ENCODE measurements at regions not wholly inside any gene's neighbourhood (a gene's known extent, or its start where the extent isn't known, plus 50 kb on each side); places are given as distances from the start of the nearest gene placed in this dataset.

DNA sequence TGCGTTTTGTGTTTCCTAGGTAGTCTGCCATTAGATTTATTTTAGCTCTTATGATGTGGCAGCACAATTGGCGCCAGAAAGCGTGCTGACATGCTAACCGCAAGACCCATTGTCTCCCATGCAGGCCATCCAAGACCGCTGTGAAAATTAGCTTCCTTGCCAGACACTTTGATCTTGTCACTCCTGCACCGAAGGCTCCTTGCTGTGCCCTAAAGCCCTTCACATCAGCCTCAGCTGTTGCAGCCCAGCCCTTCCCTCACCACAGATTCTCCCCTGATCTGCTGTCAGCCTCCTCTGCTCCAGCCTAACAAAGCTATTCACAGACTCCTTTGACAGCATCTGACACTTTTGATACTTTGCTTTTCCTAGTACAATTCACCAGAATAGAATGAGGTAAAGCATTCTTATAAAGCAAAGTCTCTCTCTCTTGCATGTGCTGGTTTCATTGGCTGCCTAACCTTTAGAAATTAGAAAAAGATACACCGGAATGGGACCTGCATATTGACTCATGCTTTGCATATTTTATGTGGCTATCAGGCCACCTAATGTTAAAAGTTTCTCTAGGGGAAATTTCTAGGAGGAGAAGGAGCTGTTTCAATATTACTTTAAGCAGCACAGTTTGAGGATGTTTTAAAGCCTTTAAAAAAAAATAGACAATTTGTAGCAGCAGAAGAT, 280.3 kb upstream of the FMN2 start:
- H3K36me3 ChIP-seq: no peaks in the 10 kb centered on the region
- H2AFZ ChIP-seq (replicated peaks): no peak overlapping the region
- H3K4me3 ChIP-seq: no peak overlapping the region
- H3K9ac ChIP-seq: no peak overlapping the region
- Mint-ChIP-seq H3K36me3 (no peaks in the 10 kb centered on the region), H3K27ac (no peak overlapping the region), H3K4me1 (peaks cover 57% of the 10 kb centered on the region), H3K4me3 (peak overlapping the region; percentile 49), H3K27me3 (ENCODE audit: insufficient read depth, low read depth) (peaks cover 5% of the 10 kb centered on the region), H3K9me3 (no peaks in the 10 kb centered on the region)
- H4K20me1 ChIP-seq (ENCODE audit: low read depth): peaks cover 9% of the 10 kb centered on the region
- H3K9me3 ChIP-seq (ENCODE audit: low read depth): no peaks in the 10 kb centered on the region
- peak; percentile 65 for DNase-seq (ENCODE audit: low spot score)
- TF ChIP-seq EZH2phosphoT487 (IDR thresholded peaks at IDR 0.05): no peak
- no peaks in the 10 kb centered on the region for H3K27me3 ChIP-seq
- H3K27ac ChIP-seq: no peak overlapping the region
- peaks cover 43% of the 10 kb centered on the region for H3K4me1 ChIP-seq
- peaks cover 33% of the 10 kb centered on the region for H3F3A ChIP-seq (ENCODE audit: low read depth)
- no peaks in the 10 kb centered on the region for H3K79me2 ChIP-seq (ENCODE audit: low read depth)
- peak overlapping the region; percentile 58 for H3K4me2 ChIP-seq

DNA sequence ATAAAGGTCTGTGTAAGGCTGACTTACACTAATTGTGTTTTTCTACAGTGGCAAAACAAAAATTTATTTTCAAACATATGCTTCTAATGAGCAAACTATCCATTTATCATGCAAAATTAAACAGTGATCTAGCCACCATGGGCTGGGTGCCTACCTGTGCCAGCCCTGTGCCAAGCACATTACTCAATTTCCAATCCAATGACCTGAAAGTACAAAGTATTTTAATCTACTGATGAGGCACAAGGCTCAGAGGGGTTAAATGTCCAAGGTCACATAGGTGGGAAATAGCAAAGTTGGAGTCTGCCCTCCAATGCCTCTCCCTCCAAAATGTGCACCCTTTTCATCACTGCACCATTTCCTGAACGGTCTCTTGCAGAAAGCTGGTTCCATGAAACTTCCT, 279.1 kb upstream of the FMN2 start:
- Mint-ChIP-seq H3K27me3 (ENCODE audit: insufficient read depth, low read depth) (peaks cover 5% of the 10 kb centered on the region), H3K4me1 (peaks cover 56% of the 10 kb centered on the region)

DNA sequence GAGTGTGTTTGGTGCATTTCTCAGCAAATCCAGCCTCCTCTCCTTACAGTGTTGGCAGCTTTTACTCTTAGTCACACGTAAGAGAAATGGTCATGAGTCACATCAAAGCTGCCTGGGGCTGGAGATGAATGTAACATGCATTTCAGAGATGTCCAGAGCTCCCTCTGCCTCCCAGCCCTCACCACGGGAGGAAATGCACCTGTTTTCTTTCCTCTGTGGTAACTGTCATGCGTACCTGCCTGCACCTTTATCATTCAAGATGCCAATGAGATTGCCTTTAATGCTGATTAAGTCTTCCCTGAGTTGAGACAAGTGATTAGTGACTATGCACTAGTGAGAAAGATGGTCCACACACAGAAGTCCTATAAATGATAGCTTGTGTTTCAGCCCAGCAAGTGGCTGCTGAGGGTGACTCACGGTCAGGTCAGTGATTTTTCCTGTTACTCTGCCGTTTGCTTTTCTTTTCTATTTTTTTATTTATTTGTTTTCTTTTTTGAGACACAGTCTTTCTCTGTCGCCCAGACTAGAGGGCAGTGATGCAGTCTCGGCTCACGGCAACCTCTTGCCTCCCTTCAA, 277.3 kb upstream of the FMN2 start:
- no peaks in the 10 kb centered on the region for H3K27me3 ChIP-seq
- Mint-ChIP-seq H3K4me3 (no peak overlapping the region), H3K27me3 (ENCODE audit: insufficient read depth, low read depth) (peaks cover 3% of the 10 kb centered on the region), H3K36me3 (no peaks in the 10 kb centered on the region), H3K4me1 (peaks cover 44% of the 10 kb centered on the region), H3K9me3 (no peaks in the 10 kb centered on the region), H3K27ac (no peak overlapping the region)
- no peaks in the 10 kb centered on the region for H3K79me2 ChIP-seq (ENCODE audit: low read depth)
- DNase-seq (ENCODE audit: low spot score): no peak
- H3K9me3 ChIP-seq (ENCODE audit: low read depth): no peaks in the 10 kb centered on the region
- no peak overlapping the region for H3K27ac ChIP-seq
- H3K4me2 ChIP-seq: no peak overlapping the region
- no peak overlapping the region for H3K4me3 ChIP-seq
- peaks cover 22% of the 10 kb centered on the region for H3K4me1 ChIP-seq
- no peak overlapping the region for H2AFZ ChIP-seq (replicated peaks)
- peaks cover 24% of the 10 kb centered on the region for H3F3A ChIP-seq (ENCODE audit: low read depth)
- H3K36me3 ChIP-seq: no peaks in the 10 kb centered on the region
- H3K9ac ChIP-seq: no peak overlapping the region
- H4K20me1 ChIP-seq (ENCODE audit: low read depth): peaks cover 9% of the 10 kb centered on the region
- TF ChIP-seq EZH2phosphoT487 (IDR thresholded peaks at IDR 0.05) (no peak), EZH2 (IDR thresholded peaks at IDR 0.05) (no peak)
- TF ChIP-seq, protein P1, sequence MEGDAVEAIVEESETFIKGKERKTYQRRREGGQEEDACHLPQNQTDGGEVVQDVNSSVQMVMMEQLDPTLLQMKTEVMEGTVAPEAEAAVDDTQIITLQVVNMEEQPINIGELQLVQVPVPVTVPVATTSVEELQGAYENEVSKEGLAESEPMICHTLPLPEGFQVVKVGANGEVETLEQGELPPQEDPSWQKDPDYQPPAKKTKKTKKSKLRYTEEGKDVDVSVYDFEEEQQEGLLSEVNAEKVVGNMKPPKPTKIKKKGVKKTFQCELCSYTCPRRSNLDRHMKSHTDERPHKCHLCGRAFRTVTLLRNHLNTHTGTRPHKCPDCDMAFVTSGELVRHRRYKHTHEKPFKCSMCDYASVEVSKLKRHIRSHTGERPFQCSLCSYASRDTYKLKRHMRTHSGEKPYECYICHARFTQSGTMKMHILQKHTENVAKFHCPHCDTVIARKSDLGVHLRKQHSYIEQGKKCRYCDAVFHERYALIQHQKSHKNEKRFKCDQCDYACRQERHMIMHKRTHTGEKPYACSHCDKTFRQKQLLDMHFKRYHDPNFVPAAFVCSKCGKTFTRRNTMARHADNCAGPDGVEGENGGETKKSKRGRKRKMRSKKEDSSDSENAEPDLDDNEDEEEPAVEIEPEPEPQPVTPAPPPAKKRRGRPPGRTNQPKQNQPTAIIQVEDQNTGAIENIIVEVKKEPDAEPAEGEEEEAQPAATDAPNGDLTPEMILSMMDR (IDR thresholded peaks at IDR 0.05): no peak

More for the DNA sequence above, 279.1 kb upstream of the FMN2 start:
- no peak overlapping the region for H3K4me2 ChIP-seq
- no peak overlapping the region for H3K27ac ChIP-seq
- H3K4me1 ChIP-seq: peaks cover 33% of the 10 kb centered on the region
- no peak overlapping the region for H3K4me3 ChIP-seq
- H3K27me3 ChIP-seq: no peaks in the 10 kb centered on the region
- peaks cover 9% of the 10 kb centered on the region for H4K20me1 ChIP-seq (ENCODE audit: low read depth)
- no peaks in the 10 kb centered on the region for H3K9me3 ChIP-seq (ENCODE audit: low read depth)
- TF ChIP-seq, protein P1 (IDR thresholded peaks at IDR 0.05): no peak
- TF ChIP-seq EZH2phosphoT487 (IDR thresholded peaks at IDR 0.05): no peak
- TF ChIP-seq EZH2 (IDR thresholded peaks at IDR 0.05): no peak
- peaks cover 33% of the 10 kb centered on the region for H3F3A ChIP-seq (ENCODE audit: low read depth)
- Mint-ChIP-seq H3K36me3 (no peaks in the 10 kb centered on the region), H3K9me3 (no peaks in the 10 kb centered on the region), H3K4me3 (no peak overlapping the region), H3K27ac (no peak overlapping the region)
- H3K79me2 ChIP-seq (ENCODE audit: low read depth): no peaks in the 10 kb centered on the region
- H2AFZ ChIP-seq (replicated peaks): no peak overlapping the region
- DNase-seq (ENCODE audit: low spot score): no peak
- H3K9ac ChIP-seq: no peak overlapping the region
- no peaks in the 10 kb centered on the region for H3K36me3 ChIP-seq

DNA sequence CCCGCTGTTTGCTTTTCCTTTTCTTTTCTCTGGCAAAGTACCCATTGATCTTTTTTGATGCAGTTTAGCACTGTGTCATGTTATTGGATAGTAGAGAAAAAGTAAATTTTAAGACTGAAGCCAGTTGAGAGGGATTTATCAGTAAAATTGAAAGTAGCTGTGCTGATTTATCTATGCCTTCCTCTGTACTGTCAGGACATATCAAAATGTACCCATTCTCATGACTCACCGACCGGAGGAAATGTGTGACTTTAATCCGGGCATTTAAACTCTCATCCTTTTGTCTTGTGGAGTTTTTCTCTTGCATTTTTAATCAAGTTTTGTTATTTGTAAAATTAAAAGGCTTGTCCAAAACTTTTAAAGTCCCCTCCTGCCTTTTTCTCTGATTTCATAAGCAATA, 276.6 kb upstream of the FMN2 start:
- no peak overlapping the region for H3K27ac Mint-ChIP-seq

More for the DNA sequence above, 276.6 kb upstream of the FMN2 start:
- Histone ChIP-seq H3K9me3 (ENCODE audit: low read depth) (no peaks in the 10 kb centered on the region), H3K4me1 (peaks cover 17% of the 10 kb centered on the region), H2AFZ (replicated peaks) (no peak overlapping the region), H3K36me3 (no peaks in the 10 kb centered on the region), H3K27me3 (no peaks in the 10 kb centered on the region), H3K4me2 (no peak overlapping the region), H3F3A (ENCODE audit: low read depth) (peaks cover 18% of the 10 kb centered on the region), H3K27ac (no peak overlapping the region), H3K79me2 (ENCODE audit: low read depth) (no peaks in the 10 kb centered on the region), H4K20me1 (ENCODE audit: low read depth) (peaks cover 9% of the 10 kb centered on the region), H3K4me3 (no peak overlapping the region), H3K9ac (no peak overlapping the region)
- no peak for TF ChIP-seq EZH2phosphoT487 (IDR thresholded peaks at IDR 0.05)
- Mint-ChIP-seq H3K36me3 (no peaks in the 10 kb centered on the region), H3K4me1 (peaks cover 39% of the 10 kb centered on the region), H3K9me3 (no peaks in the 10 kb centered on the region), H3K4me3 (no peak overlapping the region), H3K27me3 (ENCODE audit: insufficient read depth, low read depth) (peaks cover 3% of the 10 kb centered on the region)
- DNase-seq (ENCODE audit: low spot score): no peak
